ENCODE measurements at regions not wholly inside any gene's neighbourhood (a gene's known extent, or its start where the extent isn't known, plus 50 kb on each side); places are given as distances from the start of the nearest gene placed in this dataset.

DNA sequence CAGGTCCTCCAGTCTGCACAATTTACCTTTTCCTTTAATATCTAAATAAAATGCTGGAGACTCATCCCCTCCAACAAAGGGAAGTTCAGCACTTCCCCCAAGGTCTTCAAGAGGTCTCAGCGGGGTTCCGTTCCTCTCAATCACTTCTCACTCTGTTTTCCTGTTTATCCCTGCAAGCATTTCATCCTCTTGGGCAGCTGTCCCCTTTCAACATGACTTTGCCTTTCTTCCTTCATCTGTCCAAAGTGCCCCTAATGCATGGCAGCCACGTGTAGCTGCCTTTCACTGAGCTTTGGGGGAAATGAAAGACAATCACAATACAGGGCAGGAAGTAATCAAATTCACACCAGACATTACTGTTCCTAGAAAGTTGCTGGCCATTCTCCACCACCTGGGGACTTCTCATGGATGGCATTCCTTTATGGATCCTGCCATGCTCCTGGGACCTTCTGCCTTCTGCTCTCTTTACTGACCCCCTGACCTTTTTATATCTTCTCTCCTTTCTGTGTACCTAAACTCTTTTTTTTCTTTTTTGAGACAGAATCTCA is 79.7 kb upstream of the USP9X start:
- H2AFZ ChIP-seq (ENCODE audit: low read length), result no peak overlapping the region
- DNase-seq (ENCODE audit: low read depth in 1 of 2, low spot score in 2 of 2), result no peak
- no peak overlapping the region for H2AK5ac ChIP-seq (ENCODE audit: low read depth, low read length)

More for the DNA sequence above, 79.7 kb upstream of the USP9X start:
- H2BK120ac ChIP-seq (replicated peaks; ENCODE audit: low read depth, low read length), result peak overlapping the region; percentile 64
- H3K9me3 ChIP-seq (ENCODE audit: insufficient read depth in 2 of 2, low read depth in 1 of 2, low read length in 1 of 2), result no peaks in the 10 kb centered on the region
- peak overlapping the region; percentile 60; the same call in 1 of the 2 replicates for H2BK5ac ChIP-seq (ENCODE audit: low read depth, low read length)
- no peak overlapping the region for H3K27ac ChIP-seq (ENCODE audit: low read depth, low read length)
- no peak for FAIRE-seq
- H2BK12ac ChIP-seq (ENCODE audit: low read depth, low read length), result no peak overlapping the region
- H3K4me3 ChIP-seq (ENCODE audit: extremely low read depth in 1 of 4, insufficient read depth in 2 of 4, low read depth in 3 of 4, low read length in 4 of 4), result no peak overlapping the region
- no peak overlapping the region for H3K4me2 ChIP-seq (ENCODE audit: insufficient read depth in 1 of 2, low read depth in 2 of 2, low read length in 2 of 2)
- H3K27me3 ChIP-seq (replicated peaks in 1 of 4; ENCODE audit: control insufficient read depth in 3 of 4, extremely low read depth in 1 of 4, insufficient read depth in 3 of 4, low read length in 3 of 4), result no peaks in the 10 kb centered on the region
- peaks cover 0 to 9% (median 2%) of the 10 kb centered on the region in 4 experiments; a peak in 1 of 7 replicates for H3K4me1 ChIP-seq (replicated peaks in 1 of 4; ENCODE audit: control insufficient read depth in 3 of 4, insufficient read depth in 4 of 4, low read length in 3 of 4)
- no peak overlapping the region for H2BK15ac ChIP-seq (ENCODE audit: low read length)
- no peaks in the 10 kb centered on the region for H3K79me2 ChIP-seq (ENCODE audit: control insufficient read depth in 1 of 2, insufficient read depth in 2 of 2, low read length in 2 of 2)
- no peak overlapping the region for H3K4ac ChIP-seq (replicated peaks; ENCODE audit: insufficient read length, low read depth, low read length)
- no peak overlapping the region for H3K14ac ChIP-seq (ENCODE audit: insufficient read length)
- H3K23ac ChIP-seq (ENCODE audit: insufficient read length), result no peak overlapping the region
- no peaks in the 10 kb centered on the region for H4K20me1 ChIP-seq (replicated peaks in 1 of 2; ENCODE audit: control insufficient read depth in 1 of 2, insufficient read depth in 2 of 2, low read length in 2 of 2)
- H3K56ac ChIP-seq (replicated peaks; ENCODE audit: insufficient read length, low read depth, low read length), result no peak overlapping the region
- no peak overlapping the region for H3K9ac ChIP-seq (replicated peaks in 1 of 4; ENCODE audit: extremely low read depth in 1 of 4, low read depth in 3 of 4, low read length in 3 of 4)
- H3K18ac ChIP-seq (ENCODE audit: extremely low read depth, low read length), result no peak overlapping the region
- no peak for TF ChIP-seq ASH2L (IDR thresholded peaks at IDR 0.05; ENCODE audit: low read length)
- TF ChIP-seq, protein P1, sequence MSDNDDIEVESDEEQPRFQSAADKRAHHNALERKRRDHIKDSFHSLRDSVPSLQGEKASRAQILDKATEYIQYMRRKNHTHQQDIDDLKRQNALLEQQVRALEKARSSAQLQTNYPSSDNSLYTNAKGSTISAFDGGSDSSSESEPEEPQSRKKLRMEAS (IDR thresholded peaks at IDR 0.05), result peak; percentile 55; the same call in 1 of the 2 replicates
- no peak for TF ChIP-seq SAP30 (IDR thresholded peaks at IDR 0.05; ENCODE audit: insufficient read depth, insufficient replicate concordance, low read length)
- TF ChIP-seq POLR2AphosphoS5 (IDR thresholded peaks at IDR 0.05; ENCODE audit: low read depth, low read length), result no peak
- no peak for TF ChIP-seq BRCA1 (IDR thresholded peaks at IDR 0.05; ENCODE audit: low read depth, low read length)
- POLR2A ChIA-PET (ENCODE audit: partially characterized antibody), result no interaction called here
- H2BK20ac ChIP-seq (ENCODE audit: low read length), result peak overlapping the region; percentile 98
- no peaks in the 10 kb centered on the region for H3K36me3 ChIP-seq (ENCODE audit: control insufficient read depth in 2 of 4, insufficient read depth in 4 of 4, low read length in 3 of 4)
- 57% methylated on average over 2 of the region's 3 CpGs; no CpG with 5 or more reads in 1 of the 2 experiments for WGBS, 2 experiments (ENCODE audit: extremely low coverage in 1 of 2, insufficient coverage in 1 of 2, insufficient read length in 1 of 2, insufficient replicate concordance in 2 of 2, low coverage in 1 of 2, low lambda C conversion rate in 2 of 2, missing lambda C conversion rate in 1 of 2)
- no peaks in the 10 kb centered on the region for H3K23me2 ChIP-seq (ENCODE audit: low read depth, low read length)
- H4K91ac ChIP-seq (replicated peaks; ENCODE audit: insufficient read length, low read length), result no peak overlapping the region
- H4K8ac ChIP-seq (ENCODE audit: extremely low read depth, insufficient read depth, low read length), result no peak overlapping the region
- H4K5ac ChIP-seq (ENCODE audit: insufficient read length, low read depth, low read length), result no peak overlapping the region
- no peaks in the 10 kb centered on the region for H3K79me1 ChIP-seq (ENCODE audit: low read depth, low read length)
- CTCF ChIA-PET (ENCODE audit: partially characterized antibody), result no interaction called here

Measured in H1 (cell line).